ENCODE measurements at regions not wholly inside any gene's neighbourhood (a gene's known extent, or its start where the extent isn't known, plus 50 kb on each side); places are given as distances from the start of the nearest gene placed in this dataset.
A peak's percentile ranks its signal among the peaks of the same experiment; 100 is the strongest.
"Not testable (repeated sequence)": the region's sequence is repeated elsewhere in the genome, so short reads cannot be mapped to it uniquely, and the experiment has no call there.

GRCh38 chr17:30586818-30587595, 109.8 kb downstream of the GOSR1 start:
- ChIA-PET CTCF (interaction anchor here (1.3 kb wide), 1 partner anchor 132 kb away, joined by 3 read pairs; no protein-coding TSS in a partner anchor), POLR2A (no interaction called here)
- DNase-seq (peak; percentile 21), ATAC-seq (peak; percentile 74)
- Mint-ChIP-seq H3K4me3 (no peak overlapping the region), H3K36me3 (ENCODE audit: low read depth) (no peaks in the 10 kb centered on the region), H3K4me1 (ENCODE audit: low read depth) (peaks cover 4% of the 10 kb centered on the region), H3K9me3 (no peaks in the 10 kb centered on the region), H3K27me3 (no peaks in the 10 kb centered on the region), H3K27ac (no peak overlapping the region)
- intact Hi-C loops (cut with micrococcal nuclease), result no loop called here
- no peak for TF ChIP-seq CTCF (IDR thresholded peaks at IDR 0.05)

- intact Hi-C loops (cut with micrococcal nuclease), result no loop called here
- TF ChIP-seq CTCF (IDR thresholded peaks at IDR 0.05), result no peak
- Mint-ChIP-seq H3K4me3 (no peak overlapping the region), H3K27me3 (no peaks in the 10 kb centered on the region), H3K27ac (no peak overlapping the region), H3K4me1 (ENCODE audit: low read depth) (peaks cover 4% of the 10 kb centered on the region), H3K9me3 (no peaks in the 10 kb centered on the region), H3K36me3 (ENCODE audit: low read depth) (no peaks in the 10 kb centered on the region)
- ATAC-seq, result no peak
- no peak for DNase-seq
- ChIA-PET POLR2A (no interaction called here), CTCF (no interaction called here)
Measured at GRCh38 chr17:30584810-30585209, 107.6 kb downstream of the GOSR1 start.

GRCh38 chr17:30580916-30581315, 103.7 kb downstream of the GOSR1 start:
- DNase-seq, result no peak
- intact Hi-C loops (cut with micrococcal nuclease), result no loop called here
- H3K9me3 Mint-ChIP-seq, result no peaks in the 10 kb centered on the region
- POLR2A ChIA-PET, result interaction anchor here (0.6 kb wide), 1 partner anchor 149 kb away, joined by 3 read pairs; no protein-coding TSS in a partner anchor
- no peak overlapping the region for H3K4me3 Mint-ChIP-seq
- H3K36me3 Mint-ChIP-seq (ENCODE audit: low read depth), result no peaks in the 10 kb centered on the region
- no peak for ATAC-seq
- H3K27ac Mint-ChIP-seq, result no peak overlapping the region
- no peak for TF ChIP-seq CTCF (IDR thresholded peaks at IDR 0.05)
- H3K27me3 Mint-ChIP-seq, result no peaks in the 10 kb centered on the region
- CTCF ChIA-PET, result no interaction called here
- no peaks in the 10 kb centered on the region for H3K4me1 Mint-ChIP-seq (ENCODE audit: low read depth)

- H3K4me1 Mint-ChIP-seq (ENCODE audit: low read depth), result no peaks in the 10 kb centered on the region
- H3K36me3 Mint-ChIP-seq (ENCODE audit: low read depth), result no peaks in the 10 kb centered on the region
- POLR2A ChIA-PET, result no interaction called here
- H3K4me3 Mint-ChIP-seq, result no peak overlapping the region
- CTCF ChIA-PET, result no interaction called here
- no peaks in the 10 kb centered on the region for H3K9me3 Mint-ChIP-seq
- no peak for TF ChIP-seq CTCF (IDR thresholded peaks at IDR 0.05)
- no peaks in the 10 kb centered on the region for H3K27me3 Mint-ChIP-seq
- intact Hi-C loops (cut with micrococcal nuclease), result no loop called here
- H3K27ac Mint-ChIP-seq, result no peak overlapping the region
- DNase-seq (no peak), ATAC-seq (no peak)
Measured at GRCh38 chr17:30579610-30580315, 102.6 kb downstream of the GOSR1 start.

- intact Hi-C loops (cut with micrococcal nuclease); H3K27me3 Mint-ChIP-seq; POLR2A ChIA-PET; CTCF ChIA-PET; H3K4me1 Mint-ChIP-seq (ENCODE audit: low read depth); H3K36me3 Mint-ChIP-seq (ENCODE audit: low read depth); ATAC-seq; H3K4me3 Mint-ChIP-seq; DNase-seq; H3K27ac Mint-ChIP-seq; H3K9me3 Mint-ChIP-seq: not testable (repeated sequence)
Measured at GRCh38 chr17:30578015-30578717, 101.0 kb downstream of the GOSR1 start.
